ENCODE measurements at regions not wholly inside any gene's neighbourhood (a gene's known extent, or its start where the extent isn't known, plus 50 kb on each side); places are given as distances from the start of the nearest gene placed in this dataset.

GRCh38 chr18:76562286-76563122 lies 67.5 kb upstream of the ZNF516 start:
- Histone ChIP-seq H3K27ac (replicated peaks in 1 of 4) (no peak overlapping the region), H3K27me3 (peaks cover 0 to 4% (median 0%) of the 10 kb centered on the region in 4 donors), H3K4me1 (peaks cover 7 to 21% (median 12%) of the 10 kb centered on the region in 4 donors), H3K4me3 (no peak overlapping the region), H3K36me3 (no peaks in the 10 kb centered on the region), H3K9me3 (no peaks in the 10 kb centered on the region)
- intact Hi-C loops (cut with DNase I): no loop called here
- DNase-seq (ENCODE audit: extremely low spot score): no peak
- 95% methylated on average over 29 of the region's 30 CpGs for WGBS
- no peak for TF ChIP-seq EP300 (IDR thresholded peaks at IDR 0.05)
- no peak for TF ChIP-seq POLR2AphosphoS5 (IDR thresholded peaks at IDR 0.05)
- TF ChIP-seq CTCF (IDR thresholded peaks at IDR 0.05): no peak
- TF ChIP-seq POLR2A (IDR thresholded peaks at IDR 0.05; ENCODE audit: low read depth): no peak

GRCh38 chr18:76558881-76559667 lies 64.0 kb upstream of the ZNF516 start:
- intact Hi-C loops (cut with DNase I): no loop called here
- Histone ChIP-seq H3K9me3 (no peaks in the 10 kb centered on the region), H3K4me1 (no peaks in the 10 kb centered on the region), H3K27ac (replicated peaks in 1 of 4) (no peak overlapping the region), H3K4me3 (no peak overlapping the region), H3K27me3 (peaks cover 0 to 4% (median 0%) of the 10 kb centered on the region in 4 donors), H3K36me3 (no peaks in the 10 kb centered on the region)
- no peak for TF ChIP-seq POLR2AphosphoS5 (IDR thresholded peaks at IDR 0.05)
- no peak for TF ChIP-seq CTCF (IDR thresholded peaks at IDR 0.05)
- TF ChIP-seq POLR2A (IDR thresholded peaks at IDR 0.05; ENCODE audit: low read depth): no peak
- no peak for TF ChIP-seq EP300 (IDR thresholded peaks at IDR 0.05)
- DNase-seq (ENCODE audit: extremely low spot score): no peak
- 63% methylated on average over 17 of the region's 18 CpGs for whole genome bisulfite sequencing

- 72% methylated on average over 10 of the region's 10 CpGs for WGBS
- no peaks in the 10 kb centered on the region for H3K9me3 ChIP-seq
- no peak overlapping the region for H3K4me3 ChIP-seq
- intact Hi-C loops (cut with DNase I): no loop called here
- H3K27me3 ChIP-seq: peaks cover 0 to 4% (median 0%) of the 10 kb centered on the region in 4 donors
- H3K27ac ChIP-seq (replicated peaks in 1 of 4): no peak overlapping the region
- H3K4me1 ChIP-seq: no peaks in the 10 kb centered on the region
- H3K36me3 ChIP-seq: no peaks in the 10 kb centered on the region
- DNase-seq (ENCODE audit: extremely low spot score): no peak
- TF ChIP-seq CTCF (IDR thresholded peaks at IDR 0.05) (no peak), POLR2A (IDR thresholded peaks at IDR 0.05; ENCODE audit: low read depth) (no peak), EP300 (IDR thresholded peaks at IDR 0.05) (no peak), POLR2AphosphoS5 (IDR thresholded peaks at IDR 0.05) (no peak)
Observed at GRCh38 chr18:76557026-76557575, 62.1 kb upstream of the ZNF516 start.

GRCh38 chr18:76554547-76555222 lies 59.6 kb upstream of the ZNF516 start:
- Histone ChIP-seq H3K9me3 (no peaks in the 10 kb centered on the region), H3K27me3 (peaks cover 0 to 4% (median 0%) of the 10 kb centered on the region in 4 donors), H3K36me3 (no peaks in the 10 kb centered on the region), H3K4me1 (no peaks in the 10 kb centered on the region), H3K27ac (replicated peaks in 1 of 4) (no peak overlapping the region), H3K4me3 (no peak overlapping the region)
- no peak for TF ChIP-seq EP300 (IDR thresholded peaks at IDR 0.05)
- no peak for TF ChIP-seq CTCF (IDR thresholded peaks at IDR 0.05)
- TF ChIP-seq POLR2AphosphoS5 (IDR thresholded peaks at IDR 0.05): no peak
- no peak for TF ChIP-seq POLR2A (IDR thresholded peaks at IDR 0.05; ENCODE audit: low read depth)
- no peak for DNase-seq (ENCODE audit: extremely low spot score)
- intact Hi-C loops (cut with DNase I): loop anchor here (5.0 kb wide), 1 partner anchor 42 kb away; no protein-coding TSS in a partner anchor
- 80% methylated on average over 12 of the region's 12 CpGs for WGBS
